RCC 7860 (cell line): ENCODE measurements at regions not wholly inside any gene's neighbourhood (a gene's known extent, or its start where the extent isn't known, plus 50 kb on each side); places are given as distances from the start of the nearest gene placed in this dataset.

Experiments used
- DNase-seq: peaks from one replicate; pipeline ENCODE4 v3.0.0-alpha.2; 2015; ENCODE audit warnings: low spot score
- FAIRE-seq: peaks from 2 replicates; lab custom pipeline; 2012; peaks lifted over from hg19 to GRCh38; lab: Jason Lieb, UNC

GRCh38 chr15:96232335-96232734 is 98.2 kb upstream of the NR2F2 start:
- FAIRE-seq (no peak), DNase-seq (no peak)

GRCh38 chr15:96234109-96234892 is 96.2 kb upstream of the NR2F2 start:
- FAIRE-seq (no peak), DNase-seq (no peak)

- DNase-seq = no peak
- FAIRE-seq = no peak
These were observed 93.5 kb upstream of the NR2F2 start for GRCh38 chr15:96237002-96237401.

GRCh38 chr15:96242761-96243160 is 87.7 kb upstream of the NR2F2 start:
- no peak for DNase-seq
- FAIRE-seq = no peak

GRCh38 chr15:96243701-96244100 is 86.8 kb upstream of the NR2F2 start:
- FAIRE-seq (no peak), DNase-seq (no peak)

- FAIRE-seq (no peak), DNase-seq (no peak)
These were observed 85.2 kb upstream of the NR2F2 start for GRCh38 chr15:96245252-96245651.

- DNase-seq (no peak), FAIRE-seq (no peak)
These were observed 84.4 kb upstream of the NR2F2 start for GRCh38 chr15:96246057-96246456.

- no peak for DNase-seq
- no peak for FAIRE-seq
These were observed 82.7 kb upstream of the NR2F2 start for GRCh38 chr15:96247621-96248305.

- FAIRE-seq (peak; percentile 55), DNase-seq (peak; percentile 75)
These were observed 78.4 kb upstream of the NR2F2 start for GRCh38 chr15:96252148-96252547.

- FAIRE-seq (no peak), DNase-seq (no peak)
These were observed 77.3 kb upstream of the NR2F2 start for GRCh38 chr15:96253006-96253747.

- FAIRE-seq (no peak), DNase-seq (no peak)
These were observed 76.3 kb upstream of the NR2F2 start for GRCh38 chr15:96254173-96254572.

- no peak for FAIRE-seq
- DNase-seq = no peak
These were observed 74.9 kb upstream of the NR2F2 start for GRCh38 chr15:96255599-96255998.

- peak; percentile 90 for FAIRE-seq
- DNase-seq = peak; percentile 45
These were observed 68.9 kb upstream of the NR2F2 start for GRCh38 chr15:96261575-96262034.

- FAIRE-seq (no peak), DNase-seq (no peak)
These were observed 68.4 kb upstream of the NR2F2 start for GRCh38 chr15:96262097-96262496.

- DNase-seq (no peak), FAIRE-seq (no peak)
These were observed 67.7 kb upstream of the NR2F2 start for GRCh38 chr15:96262549-96263489.

- DNase-seq (no peak), FAIRE-seq (peak; percentile 17)
These were observed 66.1 kb upstream of the NR2F2 start for GRCh38 chr15:96264351-96264798.

GRCh38 chr15:96264801-96265515 is 65.5 kb upstream of the NR2F2 start:
- peak; percentile 72 for FAIRE-seq
- peak; percentile 79 for DNase-seq

GRCh38 chr15:96266456-96266855 is 64.0 kb upstream of the NR2F2 start:
- FAIRE-seq (no peak), DNase-seq (no peak)

GRCh38 chr15:96267463-96267862 is 63.0 kb upstream of the NR2F2 start:
- DNase-seq (no peak), FAIRE-seq (no peak)
